Endodermal cell (in vitro differentiated cells): ENCODE measurements at regions not wholly inside any gene's neighbourhood (a gene's known extent, or its start where the extent isn't known, plus 50 kb on each side); places are given as distances from the start of the nearest gene placed in this dataset.

Experiments
- DNase-seq: peaks from one replicate; pipeline ENCODE4 v3.0.0-alpha.2; 2017
- H3K27ac ChIP-seq: 2 replicates; pipeline ENCODE4 v1.5.1; 2013; ENCODE audit warnings: mild to moderate bottlenecking, low read depth, low read length, moderate library complexity
- H3K27me3 ChIP-seq: 2 replicates; pipeline ENCODE4 v1.6.1; 2013; ENCODE audit warnings: mild to moderate bottlenecking, low read length, moderate library complexity; ENCODE audit not compliant: insufficient read depth, control insufficient read depth, poor library complexity, severe bottlenecking
- H3K36me3 ChIP-seq: 2 replicates; pipeline ENCODE4 v1.7.0; 2013; ENCODE audit warnings: mild to moderate bottlenecking, low read length, moderate library complexity; ENCODE audit not compliant: control insufficient read depth, insufficient read depth
- H3K4me1 ChIP-seq: one replicate; pipeline ENCODE4 v1.7.0; 2013; ENCODE audit warnings: low read length; ENCODE audit not compliant: control insufficient read depth, insufficient read depth
- H3K4me3 ChIP-seq: 2 replicates; pipeline ENCODE4 v1.5.1; 2013; ENCODE audit warnings: mild to moderate bottlenecking, low read length, moderate library complexity
- H3K9ac ChIP-seq: 2 replicates; pipeline ENCODE4 v1.6.1; 2013; ENCODE audit warnings: mild to moderate bottlenecking, low read length, moderate library complexity; ENCODE audit not compliant: poor library complexity, severe bottlenecking; ENCODE audit errors: extremely low read depth
- H3K9me3 ChIP-seq: 2 replicates; pipeline ENCODE4 v1.6.1; 2013; ENCODE audit warnings: mild to moderate bottlenecking, low read length, moderate library complexity; ENCODE audit not compliant: control insufficient read depth
- H3K27ac Mint-ChIP-seq: 2 replicates; pipeline ENCODE4 v1.8.0; 2020; ENCODE audit warnings: mixed read lengths
- H3K27me3 Mint-ChIP-seq: 2 replicates; pipeline ENCODE4 v1.8.0; 2021; ENCODE audit warnings: mild to moderate bottlenecking, mixed read lengths; ENCODE audit not compliant: insufficient read depth
- H3K36me3 Mint-ChIP-seq: 2 replicates; pipeline ENCODE4 v1.8.0; 2020; ENCODE audit warnings: low read depth, mixed read lengths
- H3K4me1 Mint-ChIP-seq: 2 replicates; pipeline ENCODE4 v1.8.0; 2020; ENCODE audit warnings: mixed read lengths
- H3K4me3 Mint-ChIP-seq: 2 replicates; pipeline ENCODE4 v1.8.0; 2020; ENCODE audit warnings: mild to moderate bottlenecking, moderate library complexity, mixed read lengths
- H3K9me3 Mint-ChIP-seq: 2 replicates; pipeline ENCODE4 v1.8.0; 2020; ENCODE audit warnings: mild to moderate bottlenecking, mixed read lengths
- CTCF ChIP-seq: fragments of 200-600 bp; sonication (generic); conservative IDR thresholded peaks from 2 replicates; pipeline ENCODE4 v1.5.0; 2021; ENCODE audit warnings: antibody characterized with exemption, mild to moderate bottlenecking
- WGBS, 2 experiments: methylation state at CpG; one replicate each; pipeline versions ENCODE4 v1.1.5 to v1.1.7; 2013; ENCODE audit warnings: missing lambda C conversion rate in 2 of 2, mixed read lengths in 1 of 2; ENCODE audit not compliant: insufficient coverage in 1 of 2, insufficient read length in 1 of 2; 5-methylcytosine and 5-hydroxymethylcytosine counted together

GRCh38 chr7:17242504-17242903 is 55.9 kb upstream of the AHR start:
- H3K4me1 ChIP-seq: no peaks in the 10 kb centered on the region
- no peak for DNase-seq
- Mint-ChIP-seq H3K9me3 (no peaks in the 10 kb centered on the region), H3K27ac (no peak overlapping the region), H3K4me1 (peaks cover 12% of the 10 kb centered on the region), H3K27me3 (no peaks in the 10 kb centered on the region), H3K36me3 (no peaks in the 10 kb centered on the region), H3K4me3 (no peak overlapping the region)
- no peak overlapping the region for H3K4me3 ChIP-seq
- no peaks in the 10 kb centered on the region for H3K27me3 ChIP-seq
- WGBS, 2 experiments: 84% methylated on average over 3 of the region's 4 CpGs; no CpG with 5 or more reads in 1 of the 2 experiments
- no peak overlapping the region for H3K9ac ChIP-seq
- H3K27ac ChIP-seq: no peak overlapping the region
- no peaks in the 10 kb centered on the region for H3K36me3 ChIP-seq
- no peaks in the 10 kb centered on the region for H3K9me3 ChIP-seq
- TF ChIP-seq CTCF: no peak

GRCh38 chr7:17244786-17245185 is 53.7 kb upstream of the AHR start:
- Histone ChIP-seq H3K4me1 (no peaks in the 10 kb centered on the region), H3K9ac (no peak overlapping the region), H3K36me3 (no peaks in the 10 kb centered on the region), H3K9me3 (no peaks in the 10 kb centered on the region), H3K4me3 (no peak overlapping the region), H3K27ac (no peak overlapping the region), H3K27me3 (no peaks in the 10 kb centered on the region)
- H3K36me3 Mint-ChIP-seq: no peaks in the 10 kb centered on the region
- WGBS, 2 experiments: no CpG with 5 or more reads among the region's 2 CpGs
- H3K9me3 Mint-ChIP-seq: no peaks in the 10 kb centered on the region
- peaks cover 7% of the 10 kb centered on the region for H3K4me1 Mint-ChIP-seq
- H3K27ac Mint-ChIP-seq: no peak overlapping the region
- no peak for DNase-seq
- H3K4me3 Mint-ChIP-seq: no peak overlapping the region
- H3K27me3 Mint-ChIP-seq: no peaks in the 10 kb centered on the region
- no peak for TF ChIP-seq CTCF

GRCh38 chr7:17247357-17247756 is 51.1 kb upstream of the AHR start:
- Mint-ChIP-seq H3K4me1 (peaks cover 8% of the 10 kb centered on the region), H3K27me3 (no peaks in the 10 kb centered on the region), H3K27ac (no peak overlapping the region), H3K36me3 (no peaks in the 10 kb centered on the region), H3K4me3 (no peak overlapping the region), H3K9me3 (no peaks in the 10 kb centered on the region)
- no peak overlapping the region for H3K9ac ChIP-seq
- no peaks in the 10 kb centered on the region for H3K27me3 ChIP-seq
- H3K4me3 ChIP-seq: no peak overlapping the region
- no peaks in the 10 kb centered on the region for H3K36me3 ChIP-seq
- no peaks in the 10 kb centered on the region for H3K4me1 ChIP-seq
- 92 to 98% methylated on average over 5 to 6 of the region's 6 CpGs for WGBS, 2 experiments
- TF ChIP-seq CTCF: no peak
- no peaks in the 10 kb centered on the region for H3K9me3 ChIP-seq
- DNase-seq: no peak
- no peak overlapping the region for H3K27ac ChIP-seq
